NB4 (cell line): ENCODE measurements at regions not wholly inside any gene's neighbourhood (a gene's known extent, or its start where the extent isn't known, plus 50 kb on each side); places are given as distances from the start of the nearest gene placed in this dataset.

Experiments used
- DNase-seq: peaks from one replicate; pipeline ENCODE4 v3.0.0; 2010; ENCODE audit warnings: low read depth
- H3K4me3 ChIP-seq: one replicate; pipeline ENCODE4 v1.5.1; 2011; ENCODE audit warnings: mild to moderate bottlenecking, low read depth, low read length, moderate library complexity
- CTCF ChIP-seq: IDR thresholded peaks from one replicate; pipeline ENCODE4 v1.5.1; 2012; ENCODE audit warnings: low read depth, low read length
- MAX ChIP-seq: IDR thresholded peaks from 2 replicates; pipeline ENCODE4 v1.6.1; 2011; ENCODE audit warnings: low read depth, low read length
- MYC ChIP-seq: IDR thresholded peaks from 2 replicates; pipeline ENCODE4 v1.6.1; 2011; ENCODE audit warnings: low read depth, low read length
- POLR2A ChIP-seq: IDR thresholded peaks from 2 replicates; pipeline ENCODE4 v1.6.1; 2011; ENCODE audit warnings: mild to moderate bottlenecking; ENCODE audit not compliant: insufficient read length; ENCODE audit errors: extremely low read depth

- DNase-seq, result no peak
- TF ChIP-seq POLR2A, result no peak
- H3K4me3 ChIP-seq, result no peak overlapping the region
Observed at GRCh38 chr19:31817971-31818797, 468.9 kb upstream of the TSHZ3 start.

GRCh38 chr19:31818798-31819105 lies 469.5 kb upstream of the TSHZ3 start:
- no peak overlapping the region for H3K4me3 ChIP-seq
- no peak for DNase-seq
- TF ChIP-seq POLR2A, result no peak
- no peak for TF ChIP-seq MAX

- H3K4me3 ChIP-seq, result no peak overlapping the region
- TF ChIP-seq MYC (no peak), POLR2A (no peak), CTCF (no peak), MAX (no peak)
- no peak for DNase-seq
Observed at GRCh38 chr19:31819837-31820236, 470.6 kb upstream of the TSHZ3 start.

GRCh38 chr19:31821346-31821745 lies 472.1 kb upstream of the TSHZ3 start:
- no peak for DNase-seq
- no peak for TF ChIP-seq MYC
- no peak for TF ChIP-seq POLR2A
- TF ChIP-seq CTCF, result no peak
- no peak for TF ChIP-seq MAX
- H3K4me3 ChIP-seq, result no peak overlapping the region

GRCh38 chr19:31825134-31826094 lies 476.2 kb upstream of the TSHZ3 start:
- no peak for DNase-seq
- H3K4me3 ChIP-seq, result no peak overlapping the region
- TF ChIP-seq MYC, result no peak
- TF ChIP-seq POLR2A, result no peak
- no peak for TF ChIP-seq MAX
- TF ChIP-seq CTCF, result no peak

- TF ChIP-seq POLR2A (no peak), CTCF (no peak), MAX (no peak), MYC (no peak)
Observed at GRCh38 chr19:31826325-31826724, 477.1 kb upstream of the TSHZ3 start.

More at GRCh38 chr19:31826325-31826724, 477.1 kb upstream of the TSHZ3 start:
- no peak for DNase-seq
- no peak overlapping the region for H3K4me3 ChIP-seq
